PC-9 (cell line): ENCODE measurements at regions not wholly inside any gene's neighbourhood (a gene's known extent, or its start where the extent isn't known, plus 50 kb on each side); places are given as distances from the start of the nearest gene placed in this dataset.

Experiments
- EZH2 ChIP-seq: fragments of 200-600 bp; sonication (generic); IDR thresholded peaks from 2 replicates; pipeline ENCODE4 v1.8.0; 2017; ENCODE audit warnings: antibody characterized with exemption, low read depth
- TF ChIP-seq, protein P1 (sequence below): fragments of 200-600 bp; sonication (generic); conservative IDR thresholded peaks from 2 replicates; pipeline ENCODE4 v1.6.1; 2017; ENCODE audit warnings: mixed run types, antibody characterized with exemption, mild to moderate bottlenecking, moderate library complexity

DNA sequence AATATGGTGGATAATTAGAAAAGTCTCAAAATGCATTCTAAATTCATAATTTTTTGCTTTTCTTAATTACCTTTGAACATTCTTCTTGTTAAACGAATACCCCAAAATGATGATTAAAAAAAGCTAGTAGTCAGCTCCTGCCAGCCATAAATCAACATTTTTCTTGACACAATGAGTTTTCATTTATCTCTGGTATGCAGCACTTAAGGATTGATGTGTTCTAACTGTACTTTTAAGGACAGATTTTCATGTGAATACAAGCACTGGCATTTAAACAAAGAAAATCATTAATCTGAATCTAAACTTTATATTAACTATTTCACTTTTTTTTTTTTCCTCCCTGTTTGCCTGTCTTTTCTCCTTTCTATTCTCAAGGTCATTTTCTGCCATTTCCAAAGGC is 976.8 kb downstream of the TMEM182 start:
- TF ChIP-seq, protein P1, sequence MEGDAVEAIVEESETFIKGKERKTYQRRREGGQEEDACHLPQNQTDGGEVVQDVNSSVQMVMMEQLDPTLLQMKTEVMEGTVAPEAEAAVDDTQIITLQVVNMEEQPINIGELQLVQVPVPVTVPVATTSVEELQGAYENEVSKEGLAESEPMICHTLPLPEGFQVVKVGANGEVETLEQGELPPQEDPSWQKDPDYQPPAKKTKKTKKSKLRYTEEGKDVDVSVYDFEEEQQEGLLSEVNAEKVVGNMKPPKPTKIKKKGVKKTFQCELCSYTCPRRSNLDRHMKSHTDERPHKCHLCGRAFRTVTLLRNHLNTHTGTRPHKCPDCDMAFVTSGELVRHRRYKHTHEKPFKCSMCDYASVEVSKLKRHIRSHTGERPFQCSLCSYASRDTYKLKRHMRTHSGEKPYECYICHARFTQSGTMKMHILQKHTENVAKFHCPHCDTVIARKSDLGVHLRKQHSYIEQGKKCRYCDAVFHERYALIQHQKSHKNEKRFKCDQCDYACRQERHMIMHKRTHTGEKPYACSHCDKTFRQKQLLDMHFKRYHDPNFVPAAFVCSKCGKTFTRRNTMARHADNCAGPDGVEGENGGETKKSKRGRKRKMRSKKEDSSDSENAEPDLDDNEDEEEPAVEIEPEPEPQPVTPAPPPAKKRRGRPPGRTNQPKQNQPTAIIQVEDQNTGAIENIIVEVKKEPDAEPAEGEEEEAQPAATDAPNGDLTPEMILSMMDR = no peak
- TF ChIP-seq EZH2 = no peak
